GM23338 (cell line): ENCODE measurements at regions not wholly inside any gene's neighbourhood (a gene's known extent, or its start where the extent isn't known, plus 50 kb on each side); places are given as distances from the start of the nearest gene placed in this dataset.

ENCODE experiments used
- ATAC-seq: fragments of 200-7000 bp; cut with Tn5 transposase; 3 replicates; pipeline ENCODE4 v1.9.1; 2020
- DNase-seq: peaks from one replicate; pipeline ENCODE4 v3.0.0-alpha.2; 2015; ENCODE audit warnings: low spot score
- H2AFZ ChIP-seq: fragments of 200-600 bp; sonication (generic); 2 replicates; pipeline ENCODE4 v1.8.0; 2016; ENCODE audit warnings: antibody characterized with exemption, mild to moderate bottlenecking, moderate library complexity
- H3F3A ChIP-seq: fragments of 200-600 bp; sonication (generic); replicated peaks from 2 replicates; pipeline ENCODE4 v1.8.0; 2017; ENCODE audit warnings: antibody characterized with exemption, mixed run types, low read depth
- H3K27ac ChIP-seq: fragments of 200-600 bp; sonication (generic); 2 replicates; pipeline ENCODE4 v1.6.1; 2016; ENCODE audit warnings: low read depth
- H3K27me3 ChIP-seq: fragments of 200-600 bp; sonication (generic); 2 replicates; pipeline ENCODE4 v1.8.0; 2016; ENCODE audit warnings: mild to moderate bottlenecking, mixed run types, moderate library complexity; ENCODE audit not compliant: insufficient read depth
- H3K36me3 ChIP-seq: fragments of 200-600 bp; sonication (generic); 2 replicates; pipeline ENCODE4 v1.8.0; 2016; ENCODE audit warnings: mild to moderate bottlenecking; ENCODE audit not compliant: insufficient read depth
- H3K4me1 ChIP-seq: fragments of 200-600 bp; sonication (generic); 2 replicates; pipeline ENCODE4 v1.8.0; 2016; ENCODE audit warnings: mild to moderate bottlenecking, moderate library complexity; ENCODE audit not compliant: insufficient read depth
- H3K4me2 ChIP-seq: fragments of 200-600 bp; sonication (generic); 2 replicates; pipeline ENCODE4 v1.7.1; 2017; ENCODE audit warnings: mixed run types
- H3K4me3 ChIP-seq: fragments of 200-600 bp; sonication (generic); 2 replicates; pipeline ENCODE4 v1.6.1; 2016; ENCODE audit warnings: mixed run types
- H3K79me2 ChIP-seq: fragments of 200-600 bp; sonication (generic); replicated peaks from 2 replicates; pipeline ENCODE4 v1.8.0; 2017; ENCODE audit warnings: mild to moderate bottlenecking; ENCODE audit not compliant: insufficient read depth
- H3K9me2 ChIP-seq: fragments of 200-600 bp; sonication (generic); 2 replicates; pipeline ENCODE4 v1.8.0; 2017; ENCODE audit not compliant: insufficient read depth
- H4K20me1 ChIP-seq: fragments of 200-600 bp; sonication (generic); replicated peaks from 2 replicates; pipeline ENCODE4 v1.8.0; 2017; ENCODE audit warnings: mild to moderate bottlenecking; ENCODE audit not compliant: insufficient read depth
- H3K27ac Mint-ChIP-seq: 2 replicates; pipeline ENCODE4 v1.8.0; 2020; ENCODE audit warnings: inconsistent platforms, mild to moderate bottlenecking, moderate library complexity, mixed read lengths
- H3K27me3 Mint-ChIP-seq: 3 replicates; pipeline ENCODE4 v1.8.0; 2022; ENCODE audit warnings: low read depth, mild to moderate bottlenecking, moderate library complexity, mixed read lengths, inconsistent platforms; ENCODE audit not compliant: insufficient read depth, poor library complexity
- H3K36me3 Mint-ChIP-seq: 3 replicates; pipeline ENCODE4 v1.8.0; 2021; ENCODE audit warnings: low read depth, mild to moderate bottlenecking, inconsistent platforms, moderate library complexity, mixed read lengths
- H3K4me1 Mint-ChIP-seq: 3 replicates; pipeline ENCODE4 v1.8.0; 2020; ENCODE audit warnings: mild to moderate bottlenecking, inconsistent platforms, mixed read lengths
- H3K4me3 Mint-ChIP-seq: 3 replicates; pipeline ENCODE4 v1.8.0; 2021; ENCODE audit warnings: moderate library complexity, mild to moderate bottlenecking, inconsistent platforms, mixed read lengths
- H3K9me3 Mint-ChIP-seq: 3 replicates; pipeline ENCODE4 v1.8.0; 2020; ENCODE audit warnings: moderate library complexity, mild to moderate bottlenecking, inconsistent platforms, mixed read lengths
- EZH2 ChIP-seq: fragments of 200-600 bp; sonication (generic); IDR thresholded peaks from one replicate; pipeline ENCODE4 v1.8.0; 2017; ENCODE audit warnings: antibody characterized with exemption, mild to moderate bottlenecking, low read depth; ENCODE audit not compliant: unreplicated experiment
- EZH2phosphoT487 ChIP-seq: fragments of 200-600 bp; sonication (generic); IDR thresholded peaks from one replicate; pipeline ENCODE4 v1.8.1; 2018; ENCODE audit warnings: antibody characterized with exemption; ENCODE audit not compliant: unreplicated experiment
- JUNB ChIP-seq: IDR thresholded peaks from one replicate; pipeline ENCODE4 v1.6.1; 2016; ENCODE audit warnings: antibody characterized with exemption; ENCODE audit not compliant: unreplicated experiment
- NANOG ChIP-seq: IDR thresholded peaks from 2 replicates; pipeline ENCODE4 v1.6.1; 2016; ENCODE audit warnings: antibody characterized with exemption, borderline replicate concordance
- POLR2AphosphoS5 ChIP-seq: IDR thresholded peaks from 2 replicates; pipeline ENCODE4 v1.6.1; 2016; ENCODE audit warnings: antibody characterized with exemption, low read depth
- STAT1 ChIP-seq: IDR thresholded peaks from one replicate; pipeline ENCODE4 v1.6.1; 2016; ENCODE audit warnings: antibody characterized with exemption; ENCODE audit not compliant: unreplicated experiment
- ZNF114 ChIP-seq: fragments of 250-450 bp; sonication (Bioruptor Pico); IDR thresholded peaks from 2 replicates; pipeline ENCODE4 v1.5.0; 2020; ENCODE audit warnings: mild to moderate bottlenecking, moderate library complexity
- ZNF331 ChIP-seq: fragments of 250-450 bp; sonication (Bioruptor Pico); IDR thresholded peaks from 2 replicates; pipeline ENCODE4 v1.5.0; 2020; ENCODE audit warnings: low read depth, mild to moderate bottlenecking, moderate library complexity
- ZNF462 ChIP-seq: fragments of 250-450 bp; sonication (Bioruptor Pico); IDR thresholded peaks from 2 replicates; pipeline ENCODE4 v1.5.0; 2020; ENCODE audit warnings: mild to moderate bottlenecking, moderate library complexity
- TF ChIP-seq, protein P1 (sequence below), 2 experiments: fragments of 200-600 bp in 1 of 2; sonication (generic) in 1 of 2; conservative IDR thresholded peaks; 2 replicates each; pipeline versions ENCODE4 v1.5.1 to v1.6.1; 2016 to 2017; ENCODE audit warnings: antibody characterized with exemption in 2 of 2, low read depth in 2 of 2, mild to moderate bottlenecking in 2 of 2, moderate library complexity in 1 of 2

- Histone ChIP-seq H3K27ac (no peak overlapping the region), H3K4me1 (no peaks in the 10 kb centered on the region), H3K36me3 (no peaks in the 10 kb centered on the region), H3K4me3 (no peak overlapping the region), H3K79me2 (no peaks in the 10 kb centered on the region), H3K9me2 (no peaks in the 10 kb centered on the region), H3K27me3 (no peaks in the 10 kb centered on the region), H3F3A (no peaks in the 10 kb centered on the region), H2AFZ (no peak overlapping the region), H3K4me2 (no peak overlapping the region), H4K20me1 (no peaks in the 10 kb centered on the region)
- Mint-ChIP-seq H3K9me3 (no peaks in the 10 kb centered on the region; the same call in 2 of the 3 replicates), H3K27me3 (no peaks in the 10 kb centered on the region), H3K36me3 (no peaks in the 10 kb centered on the region), H3K27ac (no peak overlapping the region), H3K4me3 (no peak overlapping the region), H3K4me1 (no peaks in the 10 kb centered on the region)
- no peak for DNase-seq
- TF ChIP-seq POLR2AphosphoS5 (no peak), EZH2phosphoT487 (no peak), STAT1 (no peak), EZH2 (no peak), ZNF462 (CRISPR knock-in tag) (no peak), JUNB (no peak), ZNF114 (CRISPR knock-in tag) (no peak), ZNF331 (CRISPR knock-in tag) (no peak), NANOG (no peak)
- TF ChIP-seq, protein P1, sequence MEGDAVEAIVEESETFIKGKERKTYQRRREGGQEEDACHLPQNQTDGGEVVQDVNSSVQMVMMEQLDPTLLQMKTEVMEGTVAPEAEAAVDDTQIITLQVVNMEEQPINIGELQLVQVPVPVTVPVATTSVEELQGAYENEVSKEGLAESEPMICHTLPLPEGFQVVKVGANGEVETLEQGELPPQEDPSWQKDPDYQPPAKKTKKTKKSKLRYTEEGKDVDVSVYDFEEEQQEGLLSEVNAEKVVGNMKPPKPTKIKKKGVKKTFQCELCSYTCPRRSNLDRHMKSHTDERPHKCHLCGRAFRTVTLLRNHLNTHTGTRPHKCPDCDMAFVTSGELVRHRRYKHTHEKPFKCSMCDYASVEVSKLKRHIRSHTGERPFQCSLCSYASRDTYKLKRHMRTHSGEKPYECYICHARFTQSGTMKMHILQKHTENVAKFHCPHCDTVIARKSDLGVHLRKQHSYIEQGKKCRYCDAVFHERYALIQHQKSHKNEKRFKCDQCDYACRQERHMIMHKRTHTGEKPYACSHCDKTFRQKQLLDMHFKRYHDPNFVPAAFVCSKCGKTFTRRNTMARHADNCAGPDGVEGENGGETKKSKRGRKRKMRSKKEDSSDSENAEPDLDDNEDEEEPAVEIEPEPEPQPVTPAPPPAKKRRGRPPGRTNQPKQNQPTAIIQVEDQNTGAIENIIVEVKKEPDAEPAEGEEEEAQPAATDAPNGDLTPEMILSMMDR (conservative IDR thresholded peaks at IDR 0.05; ENCODE audit: low read depth in 2 of 2) = no peak
- ATAC-seq = no peak
These were observed 106.2 kb upstream of the CHORDC1 start for GRCh38 chr11:90329043-90329442.
